GM12878 (cell line): ENCODE measurements at regions not wholly inside any gene's neighbourhood (a gene's known extent, or its start where the extent isn't known, plus 50 kb on each side); places are given as distances from the start of the nearest gene placed in this dataset.
"Not testable (repeated sequence)": the region's sequence is repeated elsewhere in the genome, so short reads cannot be mapped to it uniquely, and the experiment has no call there.

Experiments used
- ATAC-seq: fragments of 200-7000 bp; cut with Tn5 transposase; 3 replicates; pipeline ENCODE4 v1.9.1; 2020; ENCODE audit warnings: mild to moderate bottlenecking, moderate library complexity
- BruUV-seq: library from RNA; stranded (reverse); fragments of 400-500 nt; replicated peaks from 2 replicates; lab custom pipeline; 2021; lab: Mats Ljungman, UMichigan
- CTCF ChIA-PET: fragments of 300-600 bp; sonication (Branson Sonifier 250); formaldehyde crosslinking; extraction: SDS; loops from one replicate; lab custom pipeline; 2021; ENCODE audit warnings: inconsistent platforms; lab: Yijun Ruan, JAX
- POLR2A ChIA-PET: fragments of 350-600 bp; formaldehyde crosslinking; extraction: SDS; loops from one replicate; lab custom pipeline; 2021; ENCODE audit warnings: inconsistent platforms; lab: Charles Lee
- RAD21 ChIA-PET: fragments of 300-600 bp; sonication (Branson Sonifier 250); formaldehyde crosslinking; loops from one replicate; lab custom pipeline; 2023; ENCODE audit warnings: antibody characterized with exemption; ENCODE audit not compliant: unreplicated experiment; lab: Charles Lee
- SMC1A ChIA-PET: fragments of 300-600 bp; sonication (Branson Sonifier 250); formaldehyde crosslinking; loops from one replicate; lab custom pipeline; 2023; ENCODE audit not compliant: unreplicated experiment, uncharacterized antibody; lab: Charles Lee
- DNase-seq: peaks from one replicate; pipeline ENCODE4 v3.0.0-alpha.2; 2011; ENCODE audit warnings: low read depth, low spot score
- FAIRE-seq: peaks from 3 replicates; lab custom pipeline; 2011; peaks lifted over from hg19 to GRCh38; lab: Jason Lieb, UNC
- H2AFZ ChIP-seq: 2 replicates; pipeline ENCODE4 v1.6.0; 2011; ENCODE audit warnings: low read depth, low read length, control low read depth; ENCODE audit not compliant: control insufficient read depth
- H3K27ac ChIP-seq: 2 replicates; pipeline ENCODE4 v1.5.1; 2011; ENCODE audit warnings: control low read depth; ENCODE audit not compliant: control insufficient read depth, insufficient read depth
- H3K27me3 ChIP-seq, 2 experiments: replicated peaks in 1 of 2; 2 replicates each; pipeline versions ENCODE4 v1.6.0 to v1.6.1; 2011; ENCODE audit warnings: low read length in 1 of 2; ENCODE audit not compliant: control insufficient read depth in 2 of 2, insufficient read depth in 2 of 2
- H3K36me3 ChIP-seq, 2 experiments: 2 replicates each; pipeline ENCODE4 v1.5.1; 2011; ENCODE audit warnings: low read length in 1 of 2; ENCODE audit not compliant: control insufficient read depth in 2 of 2, insufficient read depth in 2 of 2
- H3K4me1 ChIP-seq: 2 replicates; pipeline ENCODE4 v1.6.1; 2011; ENCODE audit warnings: mild to moderate bottlenecking, low read length, moderate library complexity, mixed read lengths; ENCODE audit not compliant: control insufficient read depth, insufficient read depth
- H3K4me2 ChIP-seq: 2 replicates; pipeline ENCODE4 v1.6.0; 2011; ENCODE audit warnings: control low read depth; ENCODE audit not compliant: control insufficient read depth, insufficient read depth
- H3K4me3 ChIP-seq: fragments of 200-600 bp; sonication (generic); 2 replicates; pipeline ENCODE4 v1.5.1; 2016
- H3K79me2 ChIP-seq: 2 replicates; pipeline ENCODE4 v1.6.0; 2011; ENCODE audit warnings: low read length; ENCODE audit not compliant: control insufficient read depth, insufficient read depth
- H3K9ac ChIP-seq: 2 replicates; pipeline ENCODE4 v1.8.0; 2011; ENCODE audit warnings: low read length, control low read depth, mixed read lengths; ENCODE audit not compliant: control insufficient read depth, insufficient read depth
- H3K9me3 ChIP-seq: replicated peaks from 3 replicates; pipeline ENCODE4 v1.5.1; 2011; ENCODE audit warnings: mild to moderate bottlenecking, low read length; ENCODE audit not compliant: control insufficient read depth, insufficient read depth
- H4K20me1 ChIP-seq: 2 replicates; pipeline ENCODE4 v1.6.0; 2011; ENCODE audit not compliant: control insufficient read depth, insufficient read depth
- EP300 ChIP-seq, 2 experiments: fragments of 150-350 bp in 1 of 2; IDR thresholded peaks; 2 replicates each; pipeline ENCODE4 v1.6.1; 2011 to 2012; ENCODE audit warnings: low read depth in 2 of 2, low read length in 2 of 2, borderline replicate concordance in 1 of 2, improper control_type of control experiment in 1 of 2, inconsistent platforms in 1 of 2; ENCODE audit not compliant: control insufficient read depth in 1 of 2
- MEF2B ChIP-seq: fragments of 450-650 bp; IDR thresholded peaks from 2 replicates; pipeline ENCODE4 v1.6.1; 2018; ENCODE audit warnings: mild to moderate bottlenecking, moderate library complexity; ENCODE audit not compliant: partially characterized antibody, poor library complexity, severe bottlenecking
- MTA3 ChIP-seq: IDR thresholded peaks from 2 replicates; pipeline ENCODE4 v1.6.1; 2012; ENCODE audit warnings: low read length, inconsistent platforms, borderline replicate concordance
- NBN ChIP-seq: fragments of 450-650 bp; IDR thresholded peaks from 2 replicates; pipeline ENCODE4 v1.6.1; 2016
- SMC3 ChIP-seq: IDR thresholded peaks from 2 replicates; pipeline ENCODE4 v1.6.1; 2011; ENCODE audit warnings: low read length, improper control_type of control experiment, borderline replicate concordance
- WGBS: methylation state at CpG from one replicate; pipeline ENCODE4 v1.1.6; 2016; ENCODE audit warnings: low lambda C conversion rate; ENCODE audit not compliant: insufficient replicate concordance, insufficient coverage; ENCODE audit errors: missing lambda C conversion rate; 5-methylcytosine and 5-hydroxymethylcytosine counted together
- in situ Hi-C: fragments of 300-500 bp; cut with MboI; formaldehyde crosslinking; loops from 9 replicates; pipeline ENCODE4 v1.14.3; 2018; ENCODE audit warnings: mixed read lengths
- intact Hi-C: fragments of 100-400 bp; cut with micrococcal nuclease; formaldehyde crosslinking; loops from one replicate; pipeline ENCODE4 v1.14.2; 2022; ENCODE audit not compliant: unreplicated experiment
- TF ChIP-seq, protein P1 (sequence below): fragments of 450-650 bp; conservative IDR thresholded peaks from 2 replicates; pipeline ENCODE4 v1.6.1; 2017; ENCODE audit warnings: mild to moderate bottlenecking, moderate library complexity
- TF ChIP-seq, protein P2 (sequence below): fragments of 450-650 bp; formaldehyde crosslinking; IDR thresholded peaks from 2 replicates; pipeline ENCODE4 v1.5.0; 2022; ENCODE audit warnings: mild to moderate bottlenecking, missing genetic modification characterization
- TF ChIP-seq, protein P3 (sequence below): IDR thresholded peaks from 2 replicates; pipeline ENCODE4 v1.6.1; 2012; ENCODE audit warnings: mild to moderate bottlenecking, low read depth, low read length

DNA sequence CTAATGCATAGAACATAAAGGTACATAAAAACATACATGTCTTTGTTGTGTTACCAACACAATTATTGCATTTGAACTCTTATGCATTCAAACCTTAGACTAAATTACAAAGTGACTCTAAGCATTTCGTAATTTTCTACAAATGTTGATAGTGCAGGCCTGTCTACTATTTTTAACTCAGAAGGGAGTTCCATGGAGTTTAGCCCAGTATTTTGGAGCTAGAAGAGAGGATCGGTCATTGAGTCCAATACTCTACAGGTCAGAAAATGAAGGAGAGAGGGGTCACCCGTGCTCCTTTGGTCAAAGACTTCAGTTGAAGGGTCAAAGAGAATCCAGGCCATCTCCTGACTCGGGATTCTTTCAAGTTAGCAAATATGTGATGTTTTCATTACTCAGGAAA lies 55.3 kb upstream of the SRRM3 start:
- 15% methylated on average over 4 of the region's 4 CpGs for WGBS
- Histone ChIP-seq H3K9ac (no peak overlapping the region), H3K27ac (no peak overlapping the region), H3K4me2 (no peak overlapping the region), H3K36me3 (no peaks in the 10 kb centered on the region), H3K4me1 (no peaks in the 10 kb centered on the region), H4K20me1 (no peaks in the 10 kb centered on the region), H3K27me3 (no peaks in the 10 kb centered on the region), H3K4me3 (no peak overlapping the region), H2AFZ (no peak overlapping the region), H3K9me3 (no peaks in the 10 kb centered on the region), H3K79me2 (no peaks in the 10 kb centered on the region)
- ATAC-seq (no peak), FAIRE-seq (no peak), DNase-seq (no peak)
- no TSS peak for BruUV-seq
- intact Hi-C loops (no loop called here), in situ Hi-C loops (no loop called here)
- RAD21 ChIA-PET, result no interaction called here
- SMC1A ChIA-PET, result no interaction called here
- TF ChIP-seq SMC3 (no peak), EP300 (IDR thresholded peaks at IDR 0.05; ENCODE audit: borderline replicate concordance in 1 of 2, control insufficient read depth in 1 of 2, low read depth in 2 of 2, low read length in 2 of 2) (no peak), MEF2B (no peak), NBN (no peak), MTA3 (no peak)
- TF ChIP-seq, protein P1, sequence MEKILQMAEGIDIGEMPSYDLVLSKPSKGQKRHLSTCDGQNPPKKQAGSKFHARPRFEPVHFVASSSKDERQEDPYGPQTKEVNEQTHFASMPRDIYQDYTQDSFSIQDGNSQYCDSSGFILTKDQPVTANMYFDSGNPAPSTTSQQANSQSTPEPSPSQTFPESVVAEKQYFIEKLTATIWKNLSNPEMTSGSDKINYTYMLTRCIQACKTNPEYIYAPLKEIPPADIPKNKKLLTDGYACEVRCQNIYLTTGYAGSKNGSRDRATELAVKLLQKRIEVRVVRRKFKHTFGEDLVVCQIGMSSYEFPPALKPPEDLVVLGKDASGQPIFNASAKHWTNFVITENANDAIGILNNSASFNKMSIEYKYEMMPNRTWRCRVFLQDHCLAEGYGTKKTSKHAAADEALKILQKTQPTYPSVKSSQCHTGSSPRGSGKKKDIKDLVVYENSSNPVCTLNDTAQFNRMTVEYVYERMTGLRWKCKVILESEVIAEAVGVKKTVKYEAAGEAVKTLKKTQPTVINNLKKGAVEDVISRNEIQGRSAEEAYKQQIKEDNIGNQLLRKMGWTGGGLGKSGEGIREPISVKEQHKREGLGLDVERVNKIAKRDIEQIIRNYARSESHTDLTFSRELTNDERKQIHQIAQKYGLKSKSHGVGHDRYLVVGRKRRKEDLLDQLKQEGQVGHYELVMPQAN, result no peak
- TF ChIP-seq, protein P2, sequence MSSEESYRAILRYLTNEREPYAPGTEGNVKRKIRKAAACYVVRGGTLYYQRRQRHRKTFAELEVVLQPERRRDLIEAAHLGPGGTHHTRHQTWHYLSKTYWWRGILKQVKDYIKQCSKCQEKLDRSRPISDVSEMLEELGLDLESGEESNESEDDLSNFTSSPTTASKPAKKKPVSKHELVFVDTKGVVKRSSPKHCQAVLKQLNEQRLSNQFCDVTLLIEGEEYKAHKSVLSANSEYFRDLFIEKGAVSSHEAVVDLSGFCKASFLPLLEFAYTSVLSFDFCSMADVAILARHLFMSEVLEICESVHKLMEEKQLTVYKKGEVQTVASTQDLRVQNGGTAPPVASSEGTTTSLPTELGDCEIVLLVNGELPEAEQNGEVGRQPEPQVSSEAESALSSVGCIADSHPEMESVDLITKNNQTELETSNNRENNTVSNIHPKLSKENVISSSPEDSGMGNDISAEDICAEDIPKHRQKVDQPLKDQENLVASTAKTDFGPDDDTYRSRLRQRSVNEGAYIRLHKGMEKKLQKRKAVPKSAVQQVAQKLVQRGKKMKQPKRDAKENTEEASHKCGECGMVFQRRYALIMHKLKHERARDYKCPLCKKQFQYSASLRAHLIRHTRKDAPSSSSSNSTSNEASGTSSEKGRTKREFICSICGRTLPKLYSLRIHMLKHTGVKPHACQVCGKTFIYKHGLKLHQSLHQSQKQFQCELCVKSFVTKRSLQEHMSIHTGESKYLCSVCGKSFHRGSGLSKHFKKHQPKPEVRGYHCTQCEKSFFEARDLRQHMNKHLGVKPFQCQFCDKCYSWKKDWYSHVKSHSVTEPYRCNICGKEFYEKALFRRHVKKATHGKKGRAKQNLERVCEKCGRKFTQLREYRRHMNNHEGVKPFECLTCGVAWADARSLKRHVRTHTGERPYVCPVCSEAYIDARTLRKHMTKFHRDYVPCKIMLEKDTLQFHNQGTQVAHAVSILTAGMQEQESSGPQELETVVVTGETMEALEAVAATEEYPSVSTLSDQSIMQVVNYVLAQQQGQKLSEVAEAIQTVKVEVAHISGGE (CRISPR knock-in tag), result no peak
- TF ChIP-seq, protein P3, sequence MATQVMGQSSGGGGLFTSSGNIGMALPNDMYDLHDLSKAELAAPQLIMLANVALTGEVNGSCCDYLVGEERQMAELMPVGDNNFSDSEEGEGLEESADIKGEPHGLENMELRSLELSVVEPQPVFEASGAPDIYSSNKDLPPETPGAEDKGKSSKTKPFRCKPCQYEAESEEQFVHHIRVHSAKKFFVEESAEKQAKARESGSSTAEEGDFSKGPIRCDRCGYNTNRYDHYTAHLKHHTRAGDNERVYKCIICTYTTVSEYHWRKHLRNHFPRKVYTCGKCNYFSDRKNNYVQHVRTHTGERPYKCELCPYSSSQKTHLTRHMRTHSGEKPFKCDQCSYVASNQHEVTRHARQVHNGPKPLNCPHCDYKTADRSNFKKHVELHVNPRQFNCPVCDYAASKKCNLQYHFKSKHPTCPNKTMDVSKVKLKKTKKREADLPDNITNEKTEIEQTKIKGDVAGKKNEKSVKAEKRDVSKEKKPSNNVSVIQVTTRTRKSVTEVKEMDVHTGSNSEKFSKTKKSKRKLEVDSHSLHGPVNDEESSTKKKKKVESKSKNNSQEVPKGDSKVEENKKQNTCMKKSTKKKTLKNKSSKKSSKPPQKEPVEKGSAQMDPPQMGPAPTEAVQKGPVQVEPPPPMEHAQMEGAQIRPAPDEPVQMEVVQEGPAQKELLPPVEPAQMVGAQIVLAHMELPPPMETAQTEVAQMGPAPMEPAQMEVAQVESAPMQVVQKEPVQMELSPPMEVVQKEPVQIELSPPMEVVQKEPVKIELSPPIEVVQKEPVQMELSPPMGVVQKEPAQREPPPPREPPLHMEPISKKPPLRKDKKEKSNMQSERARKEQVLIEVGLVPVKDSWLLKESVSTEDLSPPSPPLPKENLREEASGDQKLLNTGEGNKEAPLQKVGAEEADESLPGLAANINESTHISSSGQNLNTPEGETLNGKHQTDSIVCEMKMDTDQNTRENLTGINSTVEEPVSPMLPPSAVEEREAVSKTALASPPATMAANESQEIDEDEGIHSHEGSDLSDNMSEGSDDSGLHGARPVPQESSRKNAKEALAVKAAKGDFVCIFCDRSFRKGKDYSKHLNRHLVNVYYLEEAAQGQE, result no peak
- CTCF ChIA-PET, result interaction anchor here (0.5 kb wide), 1 partner anchor 42 kb away, joined by 3 read pairs; no protein-coding TSS in a partner anchor
- POLR2A ChIA-PET, result no interaction called here

DNA sequence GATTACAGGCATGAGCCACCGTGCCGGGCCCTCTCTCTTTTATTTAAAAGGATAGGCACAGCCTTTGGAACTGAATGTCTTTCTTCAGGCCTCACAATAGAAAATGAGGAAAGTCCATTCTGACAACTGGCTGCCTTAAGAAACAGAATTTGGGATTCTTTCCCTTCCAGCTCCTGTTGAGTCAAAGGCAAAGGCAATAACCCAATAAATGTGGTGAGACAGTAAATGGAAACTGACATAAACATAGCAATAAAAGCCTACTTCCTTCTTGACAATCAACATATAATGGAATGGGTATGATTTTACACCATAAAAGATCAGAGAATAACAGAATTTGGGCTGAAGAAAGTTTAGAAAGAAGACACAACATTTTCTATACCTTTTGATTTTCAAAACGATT lies 52.7 kb upstream of the SRRM3 start:
- H4K20me1 ChIP-seq, H3K4me1 ChIP-seq, FAIRE-seq, SMC1A ChIA-PET, H3K4me3 ChIP-seq, ATAC-seq, H3K27ac ChIP-seq, POLR2A ChIA-PET, intact Hi-C loops, H3K9me3 ChIP-seq, H3K27me3 ChIP-seq, H3K79me2 ChIP-seq, H3K9ac ChIP-seq, H2AFZ ChIP-seq, DNase-seq, H3K36me3 ChIP-seq, RAD21 ChIA-PET, BruUV-seq, H3K4me2 ChIP-seq, in situ Hi-C loops: not testable (repeated sequence)
- CTCF ChIA-PET, result interaction anchor here (0.8 kb wide), 1 partner anchor 18 kb away, joined by 4 read pairs; no protein-coding TSS in a partner anchor
- WGBS, result 69% methylated on average over 3 of the region's 3 CpGs
